Right lobe of liver (tissue), 4 donors: ENCODE measurements at regions not wholly inside any gene's neighbourhood (a gene's known extent, or its start where the extent isn't known, plus 50 kb on each side); places are given as distances from the start of the nearest gene placed in this dataset.

Experiments used
- POLR2A ChIP-seq: fragments of 450-650 bp; IDR thresholded peaks from one replicate; pipeline ENCODE4 v1.6.1; 2017; ENCODE audit warnings: antibody characterized with exemption, mild to moderate bottlenecking
- TF ChIP-seq, protein P1 (sequence below), 4 donors: fragments of 200-600 bp in 3 of 4; fragments of 450-650 bp in 1 of 4; IDR thresholded peaks; one replicate each; pipeline versions ENCODE4 v1.5.1 to v1.8.0; 2016 to 2022; ENCODE audit warnings: antibody characterized with exemption in 4 of 4, mild to moderate bottlenecking in 2 of 4
- donor health status: DM: no; HTN: no; CAD: no.
- donor health status: DM: no; HTN: no; CAD: no.
- donor health status: DM: no; HTN: yes; CAD: no.

GRCh38 chr17:72420775-72421127 lies 299.9 kb downstream of the SOX9 start:
- TF ChIP-seq POLR2A, result no peak
- TF ChIP-seq, protein P1, sequence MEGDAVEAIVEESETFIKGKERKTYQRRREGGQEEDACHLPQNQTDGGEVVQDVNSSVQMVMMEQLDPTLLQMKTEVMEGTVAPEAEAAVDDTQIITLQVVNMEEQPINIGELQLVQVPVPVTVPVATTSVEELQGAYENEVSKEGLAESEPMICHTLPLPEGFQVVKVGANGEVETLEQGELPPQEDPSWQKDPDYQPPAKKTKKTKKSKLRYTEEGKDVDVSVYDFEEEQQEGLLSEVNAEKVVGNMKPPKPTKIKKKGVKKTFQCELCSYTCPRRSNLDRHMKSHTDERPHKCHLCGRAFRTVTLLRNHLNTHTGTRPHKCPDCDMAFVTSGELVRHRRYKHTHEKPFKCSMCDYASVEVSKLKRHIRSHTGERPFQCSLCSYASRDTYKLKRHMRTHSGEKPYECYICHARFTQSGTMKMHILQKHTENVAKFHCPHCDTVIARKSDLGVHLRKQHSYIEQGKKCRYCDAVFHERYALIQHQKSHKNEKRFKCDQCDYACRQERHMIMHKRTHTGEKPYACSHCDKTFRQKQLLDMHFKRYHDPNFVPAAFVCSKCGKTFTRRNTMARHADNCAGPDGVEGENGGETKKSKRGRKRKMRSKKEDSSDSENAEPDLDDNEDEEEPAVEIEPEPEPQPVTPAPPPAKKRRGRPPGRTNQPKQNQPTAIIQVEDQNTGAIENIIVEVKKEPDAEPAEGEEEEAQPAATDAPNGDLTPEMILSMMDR (IDR thresholded peaks at IDR 0.05), result no peak
